ENCODE measurements at regions not wholly inside any gene's neighbourhood (a gene's known extent, or its start where the extent isn't known, plus 50 kb on each side); places are given as distances from the start of the nearest gene placed in this dataset.

DNA sequence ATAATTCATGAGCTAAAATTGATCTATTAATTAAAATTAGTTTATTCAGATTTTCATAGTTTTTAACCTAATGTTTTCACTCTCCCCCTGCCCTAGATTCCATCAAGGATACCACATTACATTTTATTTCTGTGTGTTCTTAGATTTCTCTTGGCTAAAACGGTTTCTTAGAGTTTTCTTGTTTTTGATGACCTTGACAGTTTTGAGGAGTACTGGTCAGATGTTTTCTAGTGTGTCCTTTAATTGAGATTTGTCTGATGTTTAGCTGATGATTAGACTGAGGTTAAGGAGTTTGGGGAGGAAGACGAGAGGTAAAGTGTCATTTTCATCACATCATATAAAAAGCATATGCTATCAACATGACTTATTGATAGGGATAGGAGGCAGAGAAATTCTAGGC, 475.9 kb downstream of the SQOR start:
- in situ Hi-C loops (cut with HindIII; ENCODE audit: low sequenced_read_pairs), result no loop called here
- DNase-seq (ENCODE audit: low read depth, low spot score), result no peak
- TF ChIP-seq, protein P1, sequence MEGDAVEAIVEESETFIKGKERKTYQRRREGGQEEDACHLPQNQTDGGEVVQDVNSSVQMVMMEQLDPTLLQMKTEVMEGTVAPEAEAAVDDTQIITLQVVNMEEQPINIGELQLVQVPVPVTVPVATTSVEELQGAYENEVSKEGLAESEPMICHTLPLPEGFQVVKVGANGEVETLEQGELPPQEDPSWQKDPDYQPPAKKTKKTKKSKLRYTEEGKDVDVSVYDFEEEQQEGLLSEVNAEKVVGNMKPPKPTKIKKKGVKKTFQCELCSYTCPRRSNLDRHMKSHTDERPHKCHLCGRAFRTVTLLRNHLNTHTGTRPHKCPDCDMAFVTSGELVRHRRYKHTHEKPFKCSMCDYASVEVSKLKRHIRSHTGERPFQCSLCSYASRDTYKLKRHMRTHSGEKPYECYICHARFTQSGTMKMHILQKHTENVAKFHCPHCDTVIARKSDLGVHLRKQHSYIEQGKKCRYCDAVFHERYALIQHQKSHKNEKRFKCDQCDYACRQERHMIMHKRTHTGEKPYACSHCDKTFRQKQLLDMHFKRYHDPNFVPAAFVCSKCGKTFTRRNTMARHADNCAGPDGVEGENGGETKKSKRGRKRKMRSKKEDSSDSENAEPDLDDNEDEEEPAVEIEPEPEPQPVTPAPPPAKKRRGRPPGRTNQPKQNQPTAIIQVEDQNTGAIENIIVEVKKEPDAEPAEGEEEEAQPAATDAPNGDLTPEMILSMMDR (IDR thresholded peaks at IDR 0.05; ENCODE audit: low read depth, low read length), result no peak

DNA sequence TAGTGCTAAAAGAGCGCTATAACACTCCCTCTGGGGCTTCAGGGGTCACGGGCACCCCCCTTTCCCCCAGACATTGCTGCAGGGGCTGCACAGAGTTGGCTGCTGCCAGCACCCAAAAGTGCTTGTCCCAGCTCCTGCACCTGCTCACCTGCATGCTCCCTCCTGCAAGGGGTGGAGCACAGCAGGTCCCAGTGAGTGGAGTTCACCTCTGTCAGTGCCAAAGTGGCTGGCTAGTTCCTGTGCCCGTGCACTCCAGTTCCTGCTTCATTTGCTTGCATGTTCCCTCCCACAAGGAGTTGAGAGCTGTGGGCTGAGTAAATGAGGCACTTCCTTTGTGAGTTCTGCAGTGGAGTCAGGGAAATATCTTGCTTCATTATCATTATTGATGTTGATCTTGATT, 476.9 kb downstream of the SQOR start:
- no peak overlapping the region for H3K4me3 ChIP-seq (ENCODE audit: low read depth, low read length)
- no peak for DNase-seq (ENCODE audit: low read depth, low spot score)
- TF ChIP-seq, protein P1 (IDR thresholded peaks at IDR 0.05; ENCODE audit: low read depth, low read length), result no peak
- in situ Hi-C loops (cut with HindIII; ENCODE audit: low sequenced_read_pairs), result no loop called here

More for the DNA sequence above, 475.9 kb downstream of the SQOR start:
- no peak overlapping the region for H3K4me3 ChIP-seq (ENCODE audit: low read depth, low read length)

DNA sequence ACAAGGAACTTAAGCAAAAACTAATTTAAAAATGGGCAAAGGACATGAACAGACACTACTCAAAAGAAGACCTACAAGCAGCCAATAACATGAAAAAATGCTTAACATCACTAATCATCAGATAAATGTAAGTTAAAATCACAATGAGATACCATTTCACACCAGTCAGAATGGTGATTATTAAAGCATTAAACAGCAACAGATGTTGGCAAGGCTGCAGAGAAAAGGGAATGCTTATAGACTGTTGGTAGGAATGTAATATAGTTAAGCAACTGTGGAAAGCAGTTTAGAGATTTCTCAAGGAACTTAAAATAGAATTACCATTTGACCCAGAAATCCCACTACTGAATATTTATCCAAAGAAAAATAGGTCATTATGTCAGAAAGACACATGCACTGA, 482.2 kb downstream of the SQOR start:
- H3K4me3 ChIP-seq (ENCODE audit: low read depth, low read length), result no peak overlapping the region
- DNase-seq (ENCODE audit: low read depth, low spot score), result no peak
- TF ChIP-seq, protein P1 (IDR thresholded peaks at IDR 0.05; ENCODE audit: low read depth, low read length), result no peak
- in situ Hi-C loops (cut with HindIII; ENCODE audit: low sequenced_read_pairs), result no loop called here

DNA sequence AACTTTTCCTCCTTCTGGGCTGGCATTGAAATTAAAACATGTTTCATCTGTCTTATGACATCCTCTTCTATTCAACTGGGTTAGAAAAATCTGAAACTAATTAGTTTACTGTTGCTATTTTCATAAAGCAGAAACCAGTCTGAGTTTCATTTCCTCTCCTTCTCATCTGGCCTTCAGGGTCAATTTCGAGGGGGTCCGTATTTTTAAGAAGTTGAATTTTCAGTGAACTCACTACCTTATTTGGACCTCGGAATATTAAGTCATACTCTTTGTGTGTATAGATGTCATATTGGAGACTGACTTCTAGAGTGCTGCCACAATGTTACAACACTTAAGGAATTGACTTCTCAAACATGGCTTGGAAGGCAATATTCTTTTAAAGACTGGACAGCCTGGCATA, 485.9 kb downstream of the SQOR start:
- DNase-seq (ENCODE audit: low read depth, low spot score), result no peak

DNA sequence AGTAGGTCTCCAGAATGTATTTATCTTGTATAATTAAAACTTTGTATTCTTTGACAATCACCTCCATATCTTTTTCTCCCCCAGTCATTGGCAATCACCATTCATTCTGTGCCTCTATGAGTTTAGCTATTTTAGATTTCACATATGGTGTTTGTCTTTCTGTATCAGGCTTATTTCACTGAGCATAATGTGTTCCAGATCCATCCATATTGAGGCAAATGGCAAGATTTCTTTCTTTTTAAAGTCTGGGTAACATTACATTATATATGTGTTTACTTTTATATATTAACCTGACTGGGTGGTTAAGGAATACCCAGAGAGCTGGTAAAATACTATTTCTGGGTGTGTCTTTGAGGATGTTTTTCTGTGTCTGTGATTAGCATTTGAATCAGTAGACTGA, 486.6 kb downstream of the SQOR start:
- in situ Hi-C loops (cut with HindIII; ENCODE audit: low sequenced_read_pairs), result no loop called here
- H3K4me3 ChIP-seq (ENCODE audit: low read depth, low read length), result no peak overlapping the region
- TF ChIP-seq, protein P1 (IDR thresholded peaks at IDR 0.05; ENCODE audit: low read depth, low read length), result no peak
- no peak for DNase-seq (ENCODE audit: low read depth, low spot score)

More for the DNA sequence above, 485.9 kb downstream of the SQOR start:
- no peak overlapping the region for H3K4me3 ChIP-seq (ENCODE audit: low read depth, low read length)
- in situ Hi-C loops (cut with HindIII; ENCODE audit: low sequenced_read_pairs), result no loop called here
- TF ChIP-seq, protein P1 (IDR thresholded peaks at IDR 0.05; ENCODE audit: low read depth, low read length), result no peak

DNA sequence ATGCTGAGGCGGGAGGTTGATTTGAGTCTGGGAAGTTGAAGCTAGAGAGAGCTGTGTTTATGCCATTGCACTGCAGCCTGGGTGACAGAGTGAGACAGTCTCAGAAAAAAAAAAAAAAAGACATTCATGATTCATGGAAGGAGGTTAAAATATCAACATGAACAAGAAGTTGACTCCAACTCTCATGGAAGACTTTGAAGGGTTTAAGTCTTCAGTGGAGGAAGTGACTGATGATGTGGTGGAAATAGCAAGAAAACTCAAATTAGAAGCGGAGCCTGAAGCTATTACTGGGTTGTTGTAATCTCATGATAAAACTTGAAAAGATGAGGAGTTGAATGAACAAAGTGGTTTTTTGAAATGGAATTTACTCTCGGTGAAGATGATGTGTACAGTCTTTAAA, 491.8 kb downstream of the SQOR start:
- no peak for DNase-seq (ENCODE audit: low read depth, low spot score)
- in situ Hi-C loops (cut with HindIII; ENCODE audit: low sequenced_read_pairs), result no loop called here
- TF ChIP-seq, protein P1 (IDR thresholded peaks at IDR 0.05; ENCODE audit: low read depth, low read length), result no peak
- H3K4me3 ChIP-seq (ENCODE audit: low read depth, low read length), result no peak overlapping the region

DNA sequence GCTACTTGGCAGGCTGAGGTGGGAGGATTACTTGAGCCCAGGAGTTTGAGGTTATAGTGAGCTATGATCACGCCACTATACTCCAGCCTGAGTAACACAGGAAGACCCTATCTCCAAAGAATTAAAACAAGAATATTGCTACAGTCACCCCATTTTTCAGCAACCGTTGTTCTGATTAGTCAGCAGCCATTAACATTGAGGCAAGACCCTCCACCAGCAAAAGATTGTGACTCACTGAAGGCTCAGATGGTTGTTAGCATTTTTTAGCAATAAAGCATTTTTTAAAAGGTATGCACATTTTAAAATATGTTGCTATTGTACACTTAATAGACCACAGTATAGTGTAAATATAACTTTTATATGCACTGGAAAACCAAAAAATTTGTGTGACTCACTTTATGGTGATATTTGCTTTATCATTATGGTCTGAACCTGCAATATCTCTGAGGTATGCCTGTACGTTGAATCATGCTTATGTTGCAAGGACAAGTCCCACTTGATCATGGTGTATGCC, 492.6 kb downstream of the SQOR start:
- TF ChIP-seq, protein P1 (IDR thresholded peaks at IDR 0.05; ENCODE audit: low read depth, low read length), result no peak
- in situ Hi-C loops (cut with HindIII; ENCODE audit: low sequenced_read_pairs), result no loop called here
- DNase-seq (ENCODE audit: low read depth, low spot score), result peak; percentile 19
- no peak overlapping the region for H3K4me3 ChIP-seq (ENCODE audit: low read depth, low read length)
